Fibroblast of skin of right biceps (primary cell): ENCODE measurements at regions not wholly inside any gene's neighbourhood (a gene's known extent, or its start where the extent isn't known, plus 50 kb on each side); places are given as distances from the start of the nearest gene placed in this dataset.

ENCODE experiments used
- DNase-seq: peaks from one replicate; pipeline ENCODE4 v3.0.0-alpha.2; 2013

DNA sequence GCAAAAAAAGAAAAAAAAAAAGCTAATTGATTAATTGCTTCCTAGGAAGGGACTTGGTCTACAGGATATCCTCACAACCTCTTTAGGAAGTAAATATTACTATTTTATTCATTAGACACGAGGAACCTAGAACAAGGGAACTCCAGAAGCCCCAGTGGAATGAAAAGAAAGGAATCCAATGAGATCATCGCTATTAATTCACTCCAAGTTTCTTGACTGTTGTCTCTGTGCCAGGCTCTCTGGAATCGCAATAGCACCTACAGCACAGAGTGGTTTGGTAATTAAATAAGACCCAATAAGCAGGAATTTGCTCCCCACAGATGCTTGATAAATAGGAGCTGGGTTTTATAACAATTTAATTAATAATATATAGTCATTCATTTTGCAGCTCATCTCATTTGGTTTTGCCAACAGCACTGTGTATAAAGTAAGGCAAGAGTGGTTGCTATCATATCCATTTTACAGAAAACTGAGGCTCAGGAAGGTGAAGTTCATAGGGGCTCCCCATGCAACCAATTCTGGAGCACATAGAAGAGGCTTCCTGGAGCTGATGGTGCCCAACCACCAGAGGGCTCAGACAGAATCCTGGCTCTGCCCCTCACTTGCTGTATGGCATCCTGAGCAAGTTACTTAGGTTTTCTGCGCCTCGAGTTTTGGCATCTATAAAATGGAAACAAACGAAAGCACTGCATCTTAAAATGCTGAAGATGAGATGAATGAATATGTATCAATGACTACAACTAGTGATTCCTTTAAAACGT is 420.2 kb downstream of the MED13L start:
- no peak for DNase-seq

- DNase-seq, result no peak
These were observed 425.4 kb downstream of the MED13L start for GRCh38 chr12:115852054-115852453.

DNA sequence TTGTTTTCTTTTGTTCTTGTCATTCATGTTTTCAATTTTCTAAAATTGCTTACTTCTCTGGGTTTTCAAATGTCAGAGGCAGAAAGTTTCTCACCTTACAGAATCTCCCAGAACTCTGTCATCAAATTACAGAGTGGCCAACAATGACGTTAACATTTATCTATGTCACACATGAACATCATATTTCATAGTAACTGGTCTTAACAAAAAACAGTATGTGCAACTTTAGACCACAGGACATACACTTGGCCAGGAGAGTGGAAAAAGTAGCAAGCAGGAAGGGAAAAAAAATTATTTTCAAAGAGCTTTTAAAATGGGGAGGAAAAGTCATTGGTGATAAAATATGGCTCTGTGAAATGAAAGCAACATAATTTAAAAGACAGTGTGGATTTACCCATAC is 426.5 kb downstream of the MED13L start:
- DNase-seq, result no peak

DNA sequence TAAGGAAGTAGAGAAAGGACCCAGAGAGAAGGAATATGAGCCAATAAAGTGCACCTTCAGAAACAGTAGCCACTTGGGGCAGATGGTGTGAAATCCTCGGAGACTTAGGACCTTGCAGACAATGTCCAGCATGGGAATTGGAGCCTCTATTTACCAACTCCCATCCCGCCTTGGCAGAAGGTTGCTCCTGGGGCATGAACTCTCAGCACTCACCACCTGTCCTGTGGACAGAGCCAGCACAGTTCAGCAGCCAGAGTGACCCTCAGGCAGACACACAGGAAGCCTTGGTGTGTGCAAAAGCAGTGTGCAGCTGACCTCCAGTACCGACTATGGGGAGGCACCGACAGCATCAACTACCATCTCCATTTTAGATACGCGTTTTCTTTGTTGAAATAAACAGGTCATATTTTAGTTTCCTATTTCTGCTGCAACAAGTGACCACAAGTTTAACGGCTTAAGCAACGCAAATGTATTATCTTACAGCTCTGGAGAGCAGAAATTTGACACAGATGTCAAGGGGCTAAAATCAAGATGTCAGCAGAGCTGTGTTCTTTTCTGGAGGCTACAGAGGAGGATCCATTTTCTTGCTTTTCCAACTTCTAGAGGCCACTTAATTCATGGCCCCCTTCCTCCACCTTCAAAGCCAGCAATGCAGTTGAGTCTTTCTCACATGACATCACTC is 428.1 kb downstream of the MED13L start:
- no peak for DNase-seq

GRCh38 chr12:115847398-115847797 is 430.1 kb downstream of the MED13L start:
- DNase-seq, result no peak

DNA sequence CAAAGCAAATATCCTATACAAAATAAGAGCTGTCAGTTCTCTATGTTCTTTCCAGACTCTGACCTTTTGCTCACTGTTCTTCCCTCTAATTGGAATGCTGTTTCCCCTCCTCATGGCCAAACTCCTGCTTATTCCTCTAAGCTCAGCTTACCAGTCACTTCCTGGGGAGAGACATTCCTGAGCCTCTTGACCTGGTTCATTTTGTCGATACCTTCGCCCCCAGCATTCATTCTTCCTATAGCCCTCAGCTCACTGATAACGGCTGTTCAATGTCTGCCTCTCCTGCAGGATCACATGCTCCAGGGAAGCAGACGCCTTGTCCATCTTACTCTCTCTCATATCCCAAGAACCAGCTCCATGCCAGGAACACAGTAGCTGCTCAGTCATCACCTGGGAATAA is 431.0 kb downstream of the MED13L start:
- DNase-seq, result no peak

- peak; percentile 29 for DNase-seq
These were observed 437.3 kb downstream of the MED13L start for GRCh38 chr12:115840159-115840558.

- no peak for DNase-seq
These were observed 438.5 kb downstream of the MED13L start for GRCh38 chr12:115838952-115839351.

GRCh38 chr12:115837220-115837619 is 440.3 kb downstream of the MED13L start:
- DNase-seq, result no peak

DNA sequence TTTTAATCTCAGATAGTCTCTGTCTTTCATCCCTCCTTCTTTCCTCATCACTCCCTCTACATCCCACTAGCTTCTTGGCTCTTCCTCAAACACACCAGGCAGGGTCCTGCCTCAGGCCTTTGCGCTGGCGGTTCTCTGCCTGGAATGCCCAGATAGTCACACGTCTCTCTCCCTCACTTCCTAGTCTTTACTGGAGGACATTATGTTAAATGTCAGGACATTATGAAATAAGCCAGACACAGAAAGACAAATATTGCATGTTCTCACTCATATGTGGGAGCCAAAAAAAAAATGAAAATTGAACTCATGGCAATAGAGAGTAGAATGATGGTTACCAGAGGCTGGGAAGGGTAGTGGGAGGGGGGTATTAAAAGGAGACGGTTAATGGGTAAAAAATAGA is 442.0 kb downstream of the MED13L start:
- DNase-seq, result no peak

- DNase-seq, result no peak
These were observed 443.8 kb downstream of the MED13L start for GRCh38 chr12:115833704-115834103.

DNA sequence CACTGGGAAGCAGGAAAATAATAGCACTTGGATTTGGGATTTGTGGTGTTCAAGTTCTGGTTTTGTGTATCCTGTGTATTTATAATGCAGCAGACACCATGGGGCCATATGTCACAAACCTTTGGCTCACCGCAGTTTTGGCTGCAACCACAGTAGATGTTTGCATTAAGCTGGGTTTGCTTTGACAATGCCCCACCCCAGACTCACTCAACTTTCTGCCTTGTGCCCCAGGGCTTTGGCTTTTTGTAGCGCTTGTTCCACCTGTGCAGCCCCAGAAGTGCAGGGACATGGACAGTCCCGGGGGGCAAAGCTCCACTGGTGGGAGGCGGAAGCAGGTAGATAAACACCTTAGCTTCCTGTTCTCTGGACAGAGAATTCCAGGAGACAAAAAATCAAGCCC is 446.9 kb downstream of the MED13L start:
- no peak for DNase-seq

DNA sequence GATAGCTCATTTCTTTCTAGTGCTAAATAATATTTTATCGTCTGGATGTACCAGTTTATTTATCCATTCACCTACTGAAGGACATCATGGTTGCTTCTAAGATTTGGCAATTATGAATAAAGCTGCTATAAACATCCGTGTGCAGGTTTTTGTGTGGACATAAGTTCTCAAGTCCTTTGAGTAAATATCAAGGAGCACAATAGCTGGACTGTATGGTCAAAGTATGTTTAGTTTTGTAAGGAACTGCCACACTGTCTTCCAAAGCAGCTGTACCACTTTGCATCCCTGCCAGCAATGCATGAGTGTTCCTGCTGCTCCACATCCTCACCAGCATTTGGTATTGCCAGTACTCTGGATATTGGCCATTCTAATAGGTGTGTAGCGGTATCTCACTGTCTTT is 447.4 kb downstream of the MED13L start:
- no peak for DNase-seq

GRCh38 chr12:115828168-115828567 is 449.3 kb downstream of the MED13L start:
- DNase-seq, result peak; percentile 8

DNA sequence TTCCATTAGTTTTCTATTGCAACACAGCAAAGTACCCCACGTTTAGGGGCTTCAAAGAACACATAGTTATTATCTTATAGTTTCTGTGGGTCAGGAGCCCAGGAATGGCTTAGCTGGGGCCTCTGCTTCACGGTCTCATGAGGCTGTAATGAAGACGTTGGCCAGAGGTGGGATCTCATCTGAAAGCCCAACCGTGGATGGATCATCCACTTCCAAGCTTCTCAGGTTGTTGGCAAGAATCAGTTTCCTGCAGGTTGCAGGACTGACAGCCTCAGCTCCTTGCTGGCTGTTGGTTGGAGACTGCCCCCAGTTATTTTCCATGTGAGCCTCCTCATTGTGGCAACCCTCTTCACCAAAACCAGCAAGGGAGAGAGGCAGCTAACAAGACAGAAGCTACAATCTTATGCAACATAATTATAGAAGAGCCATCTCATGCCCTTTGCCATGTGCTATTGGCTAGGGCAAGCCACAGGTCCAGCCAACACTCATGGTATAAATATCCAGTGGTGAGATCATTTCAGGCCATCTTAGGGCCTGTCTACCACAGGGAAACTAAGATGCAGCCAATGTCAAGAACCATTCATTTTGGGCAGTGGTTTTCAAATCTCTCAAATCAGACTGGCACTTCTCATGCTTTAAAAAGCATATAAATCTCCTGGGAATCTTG is 452.4 kb downstream of the MED13L start:
- no peak for DNase-seq

- DNase-seq, result no peak
These were observed 453.9 kb downstream of the MED13L start for GRCh38 chr12:115823635-115824034.

- DNase-seq, result no peak
These were observed 456.8 kb downstream of the MED13L start for GRCh38 chr12:115820656-115821055.

DNA sequence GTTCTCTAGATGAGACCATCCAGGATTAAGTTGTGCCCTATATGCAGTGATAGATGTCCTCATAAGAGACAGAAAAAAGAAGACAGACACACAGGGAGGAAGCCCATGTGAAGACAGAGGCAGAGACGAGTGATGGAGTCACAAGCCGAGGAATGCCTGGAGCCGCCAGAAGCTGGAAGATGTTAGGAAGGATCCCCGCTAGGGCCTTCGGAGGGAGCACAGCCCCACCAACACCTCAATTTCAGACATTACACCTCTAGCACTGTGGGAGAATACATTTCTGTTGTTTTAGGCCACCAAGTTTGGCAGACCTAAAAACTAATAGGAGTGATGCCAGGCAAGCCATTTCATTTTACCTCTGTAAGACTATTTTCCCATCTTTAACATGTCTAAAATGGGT is 458.5 kb downstream of the MED13L start:
- DNase-seq, result no peak

DNA sequence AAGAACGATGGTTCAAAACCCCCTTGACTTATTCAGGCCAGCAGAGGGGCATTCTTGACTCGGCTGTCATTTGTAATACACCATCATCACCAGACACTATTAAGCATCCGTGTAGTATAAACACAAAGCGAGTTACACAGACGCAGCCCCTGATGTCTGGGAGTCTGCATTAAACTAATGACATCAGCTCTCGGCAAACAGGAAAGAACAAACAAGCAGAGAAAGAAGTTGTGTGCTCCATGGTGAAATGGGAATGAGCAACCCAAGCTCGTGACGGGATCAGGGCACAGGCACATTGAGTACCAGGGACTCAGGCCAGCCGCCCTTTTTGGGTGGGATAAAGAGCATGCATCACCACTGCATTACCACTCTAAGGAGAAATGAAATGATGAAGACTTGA is 460.1 kb downstream of the MED13L start:
- no peak for DNase-seq

- DNase-seq, result no peak
These were observed 461.6 kb downstream of the MED13L start for GRCh38 chr12:115815924-115816323.

- no peak for DNase-seq
These were observed 464.2 kb downstream of the MED13L start for GRCh38 chr12:115813256-115813655.

GRCh38 chr12:115811929-115812328 is 465.6 kb downstream of the MED13L start:
- DNase-seq, result no peak

DNA sequence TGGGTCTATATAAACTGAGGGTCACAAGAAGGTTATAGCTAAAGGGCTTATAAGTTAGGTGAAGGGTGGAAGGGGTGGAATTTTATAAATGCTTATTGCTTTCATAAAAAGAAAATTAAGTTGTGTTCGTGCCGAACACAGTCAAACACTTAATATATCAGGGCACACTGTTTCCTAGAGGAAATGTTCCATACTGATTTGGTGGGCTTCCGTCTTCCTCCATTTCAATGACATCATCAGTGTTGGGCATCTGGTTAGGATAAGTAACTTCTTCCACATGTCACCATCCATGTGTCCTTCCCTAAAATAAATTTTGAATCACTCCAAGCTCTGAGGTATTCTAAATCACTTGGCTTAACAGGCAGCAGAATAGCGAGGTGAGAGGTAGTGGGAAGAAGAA is 466.4 kb downstream of the MED13L start:
- no peak for DNase-seq
